GM23338 (cell line): ENCODE measurements at regions not wholly inside any gene's neighbourhood (a gene's known extent, or its start where the extent isn't known, plus 50 kb on each side); places are given as distances from the start of the nearest gene placed in this dataset.

Experiments
- ATAC-seq: fragments of 200-7000 bp; cut with Tn5 transposase; 3 replicates; pipeline ENCODE4 v1.9.1; 2020
- DNase-seq: peaks from one replicate; pipeline ENCODE4 v3.0.0-alpha.2; 2015; ENCODE audit warnings: low spot score
- H2AFZ ChIP-seq: fragments of 200-600 bp; sonication (generic); 2 replicates; pipeline ENCODE4 v1.8.0; 2016; ENCODE audit warnings: antibody characterized with exemption, mild to moderate bottlenecking, moderate library complexity
- H3F3A ChIP-seq: fragments of 200-600 bp; sonication (generic); replicated peaks from 2 replicates; pipeline ENCODE4 v1.8.0; 2017; ENCODE audit warnings: antibody characterized with exemption, mixed run types, low read depth
- H3K27ac ChIP-seq: fragments of 200-600 bp; sonication (generic); 2 replicates; pipeline ENCODE4 v1.6.1; 2016; ENCODE audit warnings: low read depth
- H3K27me3 ChIP-seq: fragments of 200-600 bp; sonication (generic); 2 replicates; pipeline ENCODE4 v1.8.0; 2016; ENCODE audit warnings: mild to moderate bottlenecking, mixed run types, moderate library complexity; ENCODE audit not compliant: insufficient read depth
- H3K36me3 ChIP-seq: fragments of 200-600 bp; sonication (generic); 2 replicates; pipeline ENCODE4 v1.8.0; 2016; ENCODE audit warnings: mild to moderate bottlenecking; ENCODE audit not compliant: insufficient read depth
- H3K4me1 ChIP-seq: fragments of 200-600 bp; sonication (generic); 2 replicates; pipeline ENCODE4 v1.8.0; 2016; ENCODE audit warnings: mild to moderate bottlenecking, moderate library complexity; ENCODE audit not compliant: insufficient read depth
- H3K4me2 ChIP-seq: fragments of 200-600 bp; sonication (generic); 2 replicates; pipeline ENCODE4 v1.7.1; 2017; ENCODE audit warnings: mixed run types
- H3K4me3 ChIP-seq: fragments of 200-600 bp; sonication (generic); 2 replicates; pipeline ENCODE4 v1.6.1; 2016; ENCODE audit warnings: mixed run types
- H3K79me2 ChIP-seq: fragments of 200-600 bp; sonication (generic); replicated peaks from 2 replicates; pipeline ENCODE4 v1.8.0; 2017; ENCODE audit warnings: mild to moderate bottlenecking; ENCODE audit not compliant: insufficient read depth
- H3K9me2 ChIP-seq: fragments of 200-600 bp; sonication (generic); 2 replicates; pipeline ENCODE4 v1.8.0; 2017; ENCODE audit not compliant: insufficient read depth
- H4K20me1 ChIP-seq: fragments of 200-600 bp; sonication (generic); replicated peaks from 2 replicates; pipeline ENCODE4 v1.8.0; 2017; ENCODE audit warnings: mild to moderate bottlenecking; ENCODE audit not compliant: insufficient read depth
- H3K27ac Mint-ChIP-seq: 2 replicates; pipeline ENCODE4 v1.8.0; 2020; ENCODE audit warnings: inconsistent platforms, mild to moderate bottlenecking, moderate library complexity, mixed read lengths
- H3K27me3 Mint-ChIP-seq: 3 replicates; pipeline ENCODE4 v1.8.0; 2022; ENCODE audit warnings: low read depth, mild to moderate bottlenecking, moderate library complexity, mixed read lengths, inconsistent platforms; ENCODE audit not compliant: insufficient read depth, poor library complexity
- H3K36me3 Mint-ChIP-seq: 3 replicates; pipeline ENCODE4 v1.8.0; 2021; ENCODE audit warnings: low read depth, mild to moderate bottlenecking, inconsistent platforms, moderate library complexity, mixed read lengths
- H3K4me1 Mint-ChIP-seq: 3 replicates; pipeline ENCODE4 v1.8.0; 2020; ENCODE audit warnings: mild to moderate bottlenecking, inconsistent platforms, mixed read lengths
- H3K4me3 Mint-ChIP-seq: 3 replicates; pipeline ENCODE4 v1.8.0; 2021; ENCODE audit warnings: moderate library complexity, mild to moderate bottlenecking, inconsistent platforms, mixed read lengths
- H3K9me3 Mint-ChIP-seq: 3 replicates; pipeline ENCODE4 v1.8.0; 2020; ENCODE audit warnings: moderate library complexity, mild to moderate bottlenecking, inconsistent platforms, mixed read lengths
- CREB1 ChIP-seq: fragments of 250-450 bp; sonication (Bioruptor Pico); IDR thresholded peaks from 2 replicates; pipeline ENCODE4 v1.5.0; 2020; ENCODE audit warnings: low read depth, mild to moderate bottlenecking, moderate library complexity
- EZH2 ChIP-seq: fragments of 200-600 bp; sonication (generic); IDR thresholded peaks from one replicate; pipeline ENCODE4 v1.8.0; 2017; ENCODE audit warnings: antibody characterized with exemption, mild to moderate bottlenecking, low read depth; ENCODE audit not compliant: unreplicated experiment
- EZH2phosphoT487 ChIP-seq: fragments of 200-600 bp; sonication (generic); IDR thresholded peaks from one replicate; pipeline ENCODE4 v1.8.1; 2018; ENCODE audit warnings: antibody characterized with exemption; ENCODE audit not compliant: unreplicated experiment
- JUNB ChIP-seq: IDR thresholded peaks from one replicate; pipeline ENCODE4 v1.6.1; 2016; ENCODE audit warnings: antibody characterized with exemption; ENCODE audit not compliant: unreplicated experiment
- NANOG ChIP-seq: IDR thresholded peaks from 2 replicates; pipeline ENCODE4 v1.6.1; 2016; ENCODE audit warnings: antibody characterized with exemption, borderline replicate concordance
- POLR2AphosphoS5 ChIP-seq: IDR thresholded peaks from 2 replicates; pipeline ENCODE4 v1.6.1; 2016; ENCODE audit warnings: antibody characterized with exemption, low read depth
- STAT1 ChIP-seq: IDR thresholded peaks from one replicate; pipeline ENCODE4 v1.6.1; 2016; ENCODE audit warnings: antibody characterized with exemption; ENCODE audit not compliant: unreplicated experiment
- ZNF114 ChIP-seq: fragments of 250-450 bp; sonication (Bioruptor Pico); IDR thresholded peaks from 2 replicates; pipeline ENCODE4 v1.5.0; 2020; ENCODE audit warnings: mild to moderate bottlenecking, moderate library complexity
- TF ChIP-seq, protein P1 (sequence below): fragments of 250-450 bp; sonication (Bioruptor Pico); IDR thresholded peaks from 2 replicates; pipeline ENCODE4 v1.5.0; 2020; ENCODE audit warnings: mild to moderate bottlenecking, moderate library complexity
- TF ChIP-seq, protein P2 (sequence below), 2 experiments: fragments of 200-600 bp in 1 of 2; sonication (generic) in 1 of 2; conservative IDR thresholded peaks; 2 replicates each; pipeline versions ENCODE4 v1.5.1 to v1.6.1; 2016 to 2017; ENCODE audit warnings: antibody characterized with exemption in 2 of 2, low read depth in 2 of 2, mild to moderate bottlenecking in 2 of 2, moderate library complexity in 1 of 2
- TF ChIP-seq, protein P3 (sequence below): IDR thresholded peaks from 2 replicates; pipeline ENCODE4 v1.6.1; 2016; ENCODE audit warnings: antibody characterized with exemption
- TF ChIP-seq, protein P4 (sequence below): IDR thresholded peaks from one replicate; pipeline ENCODE4 v1.6.1; 2018; ENCODE audit warnings: antibody characterized with exemption; ENCODE audit not compliant: unreplicated experiment

DNA sequence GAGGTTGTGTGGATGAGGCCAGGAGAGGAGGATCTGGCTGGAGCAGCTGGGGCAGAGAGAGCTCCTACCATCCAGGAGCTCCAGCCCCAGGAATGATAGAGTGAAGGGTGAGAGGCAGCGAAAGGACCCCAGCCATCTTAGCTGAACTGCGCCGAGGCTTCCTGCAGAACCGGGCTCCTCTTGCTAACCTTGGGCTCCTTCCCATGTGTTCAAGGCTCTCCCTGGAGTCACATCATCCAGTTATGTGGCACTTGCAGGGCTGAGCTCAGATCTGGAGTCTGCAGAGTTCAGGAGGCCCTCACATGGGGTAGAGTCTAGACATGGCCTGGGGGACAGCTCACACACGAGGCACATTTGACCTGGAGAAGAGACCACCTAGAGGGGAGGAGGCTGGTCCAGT is 225.0 kb upstream of the ZNF32 start (continued):
- TF ChIP-seq, protein P1, sequence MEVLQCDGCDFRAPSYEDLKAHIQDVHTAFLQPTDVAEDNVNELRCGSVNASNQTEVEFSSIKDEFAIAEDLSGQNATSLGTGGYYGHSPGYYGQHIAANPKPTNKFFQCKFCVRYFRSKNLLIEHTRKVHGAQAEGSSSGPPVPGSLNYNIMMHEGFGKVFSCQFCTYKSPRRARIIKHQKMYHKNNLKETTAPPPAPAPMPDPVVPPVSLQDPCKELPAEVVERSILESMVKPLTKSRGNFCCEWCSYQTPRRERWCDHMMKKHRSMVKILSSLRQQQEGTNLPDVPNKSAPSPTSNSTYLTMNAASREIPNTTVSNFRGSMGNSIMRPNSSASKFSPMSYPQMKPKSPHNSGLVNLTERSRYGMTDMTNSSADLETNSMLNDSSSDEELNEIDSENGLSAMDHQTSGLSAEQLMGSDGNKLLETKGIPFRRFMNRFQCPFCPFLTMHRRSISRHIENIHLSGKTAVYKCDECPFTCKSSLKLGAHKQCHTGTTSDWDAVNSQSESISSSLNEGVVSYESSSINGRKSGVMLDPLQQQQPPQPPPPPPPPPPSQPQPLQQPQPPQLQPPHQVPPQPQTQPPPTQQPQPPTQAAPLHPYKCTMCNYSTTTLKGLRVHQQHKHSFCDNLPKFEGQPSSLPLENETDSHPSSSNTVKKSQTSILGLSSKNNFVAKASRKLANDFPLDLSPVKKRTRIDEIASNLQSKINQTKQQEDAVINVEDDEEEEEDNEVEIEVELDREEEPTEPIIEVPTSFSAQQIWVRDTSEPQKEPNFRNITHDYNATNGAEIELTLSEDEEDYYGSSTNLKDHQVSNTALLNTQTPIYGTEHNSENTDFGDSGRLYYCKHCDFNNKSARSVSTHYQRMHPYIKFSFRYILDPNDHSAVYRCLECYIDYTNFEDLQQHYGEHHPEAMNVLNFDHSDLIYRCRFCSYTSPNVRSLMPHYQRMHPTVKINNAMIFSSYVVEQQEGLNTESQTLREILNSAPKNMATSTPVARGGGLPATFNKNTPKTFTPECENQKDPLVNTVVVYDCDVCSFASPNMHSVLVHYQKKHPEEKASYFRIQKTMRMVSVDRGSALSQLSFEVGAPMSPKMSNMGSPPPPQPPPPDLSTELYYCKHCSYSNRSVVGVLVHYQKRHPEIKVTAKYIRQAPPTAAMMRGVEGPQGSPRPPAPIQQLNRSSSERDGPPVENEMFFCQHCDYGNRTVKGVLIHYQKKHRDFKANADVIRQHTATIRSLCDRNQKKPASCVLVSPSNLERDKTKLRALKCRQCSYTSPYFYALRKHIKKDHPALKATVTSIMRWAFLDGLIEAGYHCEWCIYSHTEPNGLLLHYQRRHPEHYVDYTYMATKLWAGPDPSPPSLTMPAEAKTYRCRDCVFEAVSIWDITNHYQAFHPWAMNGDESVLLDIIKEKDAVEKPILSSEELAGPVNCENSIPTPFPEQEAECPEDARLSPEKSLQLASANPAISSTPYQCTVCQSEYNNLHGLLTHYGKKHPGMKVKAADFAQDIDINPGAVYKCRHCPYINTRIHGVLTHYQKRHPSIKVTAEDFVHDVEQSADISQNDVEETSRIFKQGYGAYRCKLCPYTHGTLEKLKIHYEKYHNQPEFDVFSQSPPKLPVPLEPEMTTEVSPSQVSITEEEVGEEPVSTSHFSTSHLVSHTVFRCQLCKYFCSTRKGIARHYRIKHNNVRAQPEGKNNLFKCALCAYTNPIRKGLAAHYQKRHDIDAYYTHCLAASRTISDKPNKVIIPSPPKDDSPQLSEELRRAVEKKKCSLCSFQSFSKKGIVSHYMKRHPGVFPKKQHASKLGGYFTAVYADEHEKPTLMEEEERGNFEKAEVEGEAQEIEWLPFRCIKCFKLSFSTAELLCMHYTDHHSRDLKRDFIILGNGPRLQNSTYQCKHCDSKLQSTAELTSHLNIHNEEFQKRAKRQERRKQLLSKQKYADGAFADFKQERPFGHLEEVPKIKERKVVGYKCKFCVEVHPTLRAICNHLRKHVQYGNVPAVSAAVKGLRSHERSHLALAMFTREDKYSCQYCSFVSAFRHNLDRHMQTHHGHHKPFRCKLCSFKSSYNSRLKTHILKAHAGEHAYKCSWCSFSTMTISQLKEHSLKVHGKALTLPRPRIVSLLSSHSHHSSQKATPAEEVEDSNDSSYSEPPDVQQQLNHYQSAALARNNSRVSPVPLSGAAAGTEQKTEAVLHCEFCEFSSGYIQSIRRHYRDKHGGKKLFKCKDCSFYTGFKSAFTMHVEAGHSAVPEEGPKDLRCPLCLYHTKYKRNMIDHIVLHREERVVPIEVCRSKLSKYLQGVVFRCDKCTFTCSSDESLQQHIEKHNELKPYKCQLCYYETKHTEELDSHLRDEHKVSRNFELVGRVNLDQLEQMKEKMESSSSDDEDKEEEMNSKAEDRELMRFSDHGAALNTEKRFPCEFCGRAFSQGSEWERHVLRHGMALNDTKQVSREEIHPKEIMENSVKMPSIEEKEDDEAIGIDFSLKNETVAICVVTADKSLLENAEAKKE, result no peak
- TF ChIP-seq NANOG, result no peak
- no peak for TF ChIP-seq STAT1
- TF ChIP-seq POLR2AphosphoS5, result no peak
- TF ChIP-seq JUNB, result no peak
- no peak for TF ChIP-seq CREB1
- no peak for TF ChIP-seq ZNF114 (CRISPR knock-in tag)
- TF ChIP-seq, protein P2, sequence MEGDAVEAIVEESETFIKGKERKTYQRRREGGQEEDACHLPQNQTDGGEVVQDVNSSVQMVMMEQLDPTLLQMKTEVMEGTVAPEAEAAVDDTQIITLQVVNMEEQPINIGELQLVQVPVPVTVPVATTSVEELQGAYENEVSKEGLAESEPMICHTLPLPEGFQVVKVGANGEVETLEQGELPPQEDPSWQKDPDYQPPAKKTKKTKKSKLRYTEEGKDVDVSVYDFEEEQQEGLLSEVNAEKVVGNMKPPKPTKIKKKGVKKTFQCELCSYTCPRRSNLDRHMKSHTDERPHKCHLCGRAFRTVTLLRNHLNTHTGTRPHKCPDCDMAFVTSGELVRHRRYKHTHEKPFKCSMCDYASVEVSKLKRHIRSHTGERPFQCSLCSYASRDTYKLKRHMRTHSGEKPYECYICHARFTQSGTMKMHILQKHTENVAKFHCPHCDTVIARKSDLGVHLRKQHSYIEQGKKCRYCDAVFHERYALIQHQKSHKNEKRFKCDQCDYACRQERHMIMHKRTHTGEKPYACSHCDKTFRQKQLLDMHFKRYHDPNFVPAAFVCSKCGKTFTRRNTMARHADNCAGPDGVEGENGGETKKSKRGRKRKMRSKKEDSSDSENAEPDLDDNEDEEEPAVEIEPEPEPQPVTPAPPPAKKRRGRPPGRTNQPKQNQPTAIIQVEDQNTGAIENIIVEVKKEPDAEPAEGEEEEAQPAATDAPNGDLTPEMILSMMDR (conservative IDR thresholded peaks at IDR 0.05; ENCODE audit: low read depth in 2 of 2), result no peak

DNA sequence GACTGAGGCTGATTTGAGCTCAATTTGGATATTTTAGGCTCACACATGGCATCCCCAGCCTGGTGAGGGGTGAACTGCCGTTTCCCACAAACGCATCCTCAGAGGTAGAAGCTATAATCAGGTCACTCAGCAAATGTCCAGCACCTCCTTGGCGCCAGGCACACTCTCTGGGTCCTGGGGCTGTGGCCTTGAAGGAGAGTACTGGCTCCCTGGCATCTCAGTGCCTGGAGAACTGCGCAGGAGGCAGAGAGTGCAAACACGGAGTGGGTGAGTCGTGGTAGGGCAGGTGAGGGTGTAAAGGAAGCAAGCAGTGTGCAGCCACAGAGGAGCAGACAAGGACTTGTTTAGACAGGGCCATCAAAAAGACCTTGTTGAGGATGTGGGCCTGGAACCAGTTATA is 224.0 kb upstream of the ZNF32 start:
- H3K27ac Mint-ChIP-seq, result no peak overlapping the region
- H3K79me2 ChIP-seq, result no peaks in the 10 kb centered on the region
- DNase-seq (no peak), ATAC-seq (no peak)
- peaks cover 9% of the 10 kb centered on the region for H3K27me3 Mint-ChIP-seq
- no peak overlapping the region for H3K4me3 ChIP-seq
- H2AFZ ChIP-seq, result no peak overlapping the region
- H3F3A ChIP-seq, result no peaks in the 10 kb centered on the region
- no peaks in the 10 kb centered on the region for H3K4me1 Mint-ChIP-seq
- H3K27ac ChIP-seq, result no peak overlapping the region
- no peaks in the 10 kb centered on the region for H3K9me3 Mint-ChIP-seq
- H3K4me2 ChIP-seq, result no peak overlapping the region
- H3K27me3 ChIP-seq, result no peaks in the 10 kb centered on the region
- no peaks in the 10 kb centered on the region for H3K36me3 ChIP-seq
- H4K20me1 ChIP-seq, result no peaks in the 10 kb centered on the region
- no peaks in the 10 kb centered on the region for H3K4me1 ChIP-seq
- H3K4me3 Mint-ChIP-seq, result no peak overlapping the region
- no peaks in the 10 kb centered on the region for H3K9me2 ChIP-seq
- H3K36me3 Mint-ChIP-seq, result no peaks in the 10 kb centered on the region
- TF ChIP-seq CREB1 (no peak), POLR2AphosphoS5 (no peak), STAT1 (no peak), EZH2phosphoT487 (no peak), ZNF114 (CRISPR knock-in tag) (no peak), JUNB (no peak), EZH2 (no peak)
- TF ChIP-seq, protein P3, sequence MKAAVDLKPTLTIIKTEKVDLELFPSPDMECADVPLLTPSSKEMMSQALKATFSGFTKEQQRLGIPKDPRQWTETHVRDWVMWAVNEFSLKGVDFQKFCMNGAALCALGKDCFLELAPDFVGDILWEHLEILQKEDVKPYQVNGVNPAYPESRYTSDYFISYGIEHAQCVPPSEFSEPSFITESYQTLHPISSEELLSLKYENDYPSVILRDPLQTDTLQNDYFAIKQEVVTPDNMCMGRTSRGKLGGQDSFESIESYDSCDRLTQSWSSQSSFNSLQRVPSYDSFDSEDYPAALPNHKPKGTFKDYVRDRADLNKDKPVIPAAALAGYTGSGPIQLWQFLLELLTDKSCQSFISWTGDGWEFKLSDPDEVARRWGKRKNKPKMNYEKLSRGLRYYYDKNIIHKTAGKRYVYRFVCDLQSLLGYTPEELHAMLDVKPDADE, result no peak
- TF ChIP-seq, protein P4, sequence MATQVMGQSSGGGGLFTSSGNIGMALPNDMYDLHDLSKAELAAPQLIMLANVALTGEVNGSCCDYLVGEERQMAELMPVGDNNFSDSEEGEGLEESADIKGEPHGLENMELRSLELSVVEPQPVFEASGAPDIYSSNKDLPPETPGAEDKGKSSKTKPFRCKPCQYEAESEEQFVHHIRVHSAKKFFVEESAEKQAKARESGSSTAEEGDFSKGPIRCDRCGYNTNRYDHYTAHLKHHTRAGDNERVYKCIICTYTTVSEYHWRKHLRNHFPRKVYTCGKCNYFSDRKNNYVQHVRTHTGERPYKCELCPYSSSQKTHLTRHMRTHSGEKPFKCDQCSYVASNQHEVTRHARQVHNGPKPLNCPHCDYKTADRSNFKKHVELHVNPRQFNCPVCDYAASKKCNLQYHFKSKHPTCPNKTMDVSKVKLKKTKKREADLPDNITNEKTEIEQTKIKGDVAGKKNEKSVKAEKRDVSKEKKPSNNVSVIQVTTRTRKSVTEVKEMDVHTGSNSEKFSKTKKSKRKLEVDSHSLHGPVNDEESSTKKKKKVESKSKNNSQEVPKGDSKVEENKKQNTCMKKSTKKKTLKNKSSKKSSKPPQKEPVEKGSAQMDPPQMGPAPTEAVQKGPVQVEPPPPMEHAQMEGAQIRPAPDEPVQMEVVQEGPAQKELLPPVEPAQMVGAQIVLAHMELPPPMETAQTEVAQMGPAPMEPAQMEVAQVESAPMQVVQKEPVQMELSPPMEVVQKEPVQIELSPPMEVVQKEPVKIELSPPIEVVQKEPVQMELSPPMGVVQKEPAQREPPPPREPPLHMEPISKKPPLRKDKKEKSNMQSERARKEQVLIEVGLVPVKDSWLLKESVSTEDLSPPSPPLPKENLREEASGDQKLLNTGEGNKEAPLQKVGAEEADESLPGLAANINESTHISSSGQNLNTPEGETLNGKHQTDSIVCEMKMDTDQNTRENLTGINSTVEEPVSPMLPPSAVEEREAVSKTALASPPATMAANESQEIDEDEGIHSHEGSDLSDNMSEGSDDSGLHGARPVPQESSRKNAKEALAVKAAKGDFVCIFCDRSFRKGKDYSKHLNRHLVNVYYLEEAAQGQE, result no peak
